Neuronal stem cell (in vitro differentiated cells): ENCODE measurements at regions not wholly inside any gene's neighbourhood (a gene's known extent, or its start where the extent isn't known, plus 50 kb on each side); places are given as distances from the start of the nearest gene placed in this dataset.

Source experiments
- DNase-seq: peaks from one replicate; pipeline ENCODE4 v3.0.0-alpha.2; 2013; ENCODE audit warnings: low spot score
- H2AFZ ChIP-seq: one replicate; pipeline ENCODE4 v1.6.1; 2013; ENCODE audit warnings: mild to moderate bottlenecking, low read length, inconsistent platforms
- H2AK5ac ChIP-seq: 2 replicates; pipeline ENCODE4 v1.6.1; 2013; ENCODE audit warnings: low read depth, mild to moderate bottlenecking, inconsistent platforms, low read length, moderate library complexity, mixed read lengths
- H2BK120ac ChIP-seq: 2 replicates; pipeline ENCODE4 v1.6.1; 2013; ENCODE audit warnings: low read depth, mild to moderate bottlenecking, inconsistent platforms, low read length, moderate library complexity, mixed read lengths
- H2BK12ac ChIP-seq: one replicate; pipeline ENCODE4 v1.6.1; 2013; ENCODE audit warnings: low read length, inconsistent platforms
- H2BK15ac ChIP-seq: 2 replicates; pipeline ENCODE4 v1.6.1; 2013; ENCODE audit warnings: mild to moderate bottlenecking, low read length, inconsistent platforms, mixed read lengths
- H2BK5ac ChIP-seq: one replicate; pipeline ENCODE4 v1.6.1; 2013; ENCODE audit warnings: inconsistent platforms, mild to moderate bottlenecking, low read length, moderate library complexity
- H3K14ac ChIP-seq: one replicate; pipeline ENCODE4 v1.6.1; 2013; ENCODE audit warnings: low read length, inconsistent platforms
- H3K18ac ChIP-seq: 2 replicates; pipeline ENCODE4 v1.6.1; 2013; ENCODE audit warnings: low read length, inconsistent platforms
- H3K23ac ChIP-seq: 2 replicates; pipeline ENCODE4 v1.6.1; 2013; ENCODE audit warnings: low read depth, mild to moderate bottlenecking, mixed read lengths, low read length, inconsistent platforms; ENCODE audit not compliant: poor library complexity
- H3K27ac ChIP-seq: replicated peaks from 3 replicates; pipeline ENCODE4 v1.5.1; 2013; ENCODE audit warnings: low read length, inconsistent platforms
- H3K27me3 ChIP-seq, 3 experiments: 2 replicates each; pipeline ENCODE4 v1.6.1; 2013; ENCODE audit warnings: low read length in 3 of 3, mild to moderate bottlenecking in 2 of 3, inconsistent platforms in 1 of 3, low read depth in 1 of 3, mixed read lengths in 1 of 3, moderate library complexity in 1 of 3; ENCODE audit not compliant: control insufficient read depth in 3 of 3, insufficient read depth in 3 of 3
- H3K36me3 ChIP-seq, 2 donors: replicated peaks in 1 of 2; 2 replicates each; pipeline ENCODE4 v1.6.1; 2013; ENCODE audit warnings: low read length in 2 of 2; ENCODE audit not compliant: control insufficient read depth in 2 of 2, insufficient read depth in 2 of 2
- H3K4ac ChIP-seq: 2 replicates; pipeline ENCODE4 v1.6.1; 2013; ENCODE audit warnings: inconsistent platforms, mild to moderate bottlenecking, low read length, moderate library complexity
- H3K4me1 ChIP-seq, 2 donors: 1 replicate in 1 of 2; 2 replicates in 1 of 2; pipeline ENCODE4 v1.6.1; 2013; ENCODE audit warnings: low read length in 2 of 2, low read depth in 1 of 2; ENCODE audit not compliant: control insufficient read depth in 2 of 2, insufficient read depth in 1 of 2
- H3K4me2 ChIP-seq: one replicate; pipeline ENCODE4 v1.6.1; 2013; ENCODE audit warnings: mild to moderate bottlenecking, low read length, inconsistent platforms; ENCODE audit not compliant: insufficient read depth, poor library complexity, severe bottlenecking
- H3K4me3 ChIP-seq, 2 donors: 2 replicates each; pipeline ENCODE4 v1.5.1; 2013; ENCODE audit warnings: low read length in 2 of 2, mild to moderate bottlenecking in 2 of 2, inconsistent platforms in 1 of 2, moderate library complexity in 1 of 2
- H3K79me1 ChIP-seq: one replicate; pipeline ENCODE4 v1.6.1; 2013; ENCODE audit warnings: low read depth, mild to moderate bottlenecking, inconsistent platforms, low read length, moderate library complexity
- H3K9ac ChIP-seq: one replicate; pipeline ENCODE4 v1.6.1; 2013; ENCODE audit warnings: mild to moderate bottlenecking, low read depth, low read length, inconsistent platforms; ENCODE audit not compliant: poor library complexity
- H3K9me3 ChIP-seq, 2 donors: replicated peaks in 1 of 2; 2 replicates each; pipeline versions ENCODE3 to v1.6.1; 2013; ENCODE audit warnings: low read length in 2 of 2, mild to moderate bottlenecking in 2 of 2, inconsistent platforms in 1 of 2, low read depth in 1 of 2, mixed read lengths in 1 of 2, moderate library complexity in 1 of 2; ENCODE audit not compliant: control insufficient read depth in 2 of 2, insufficient read depth in 1 of 2
- H4K8ac ChIP-seq: one replicate; pipeline ENCODE4 v1.6.1; 2013; ENCODE audit warnings: low read depth, mild to moderate bottlenecking, inconsistent platforms, low read length, moderate library complexity
- H4K91ac ChIP-seq: one replicate; pipeline ENCODE4 v1.6.1; 2013; ENCODE audit warnings: low read length, low read depth, mild to moderate bottlenecking, inconsistent platforms; ENCODE audit not compliant: poor library complexity
- WGBS, 2 donors: extraction: QIAGEN DNeasy Blood & Tissue Kit; methylation state at CpG; one replicate each; pipeline ENCODE4 v1.1.7; 2013; ENCODE audit warnings: missing lambda C conversion rate in 2 of 2, mixed read lengths in 1 of 2; ENCODE audit not compliant: insufficient read length in 2 of 2, insufficient replicate concordance in 1 of 2; ENCODE audit errors: extremely low coverage in 2 of 2; 5-methylcytosine and 5-hydroxymethylcytosine counted together

- no peak overlapping the region for H3K4me2 ChIP-seq
- H3K18ac ChIP-seq, result no peak overlapping the region
- no peak overlapping the region for H4K8ac ChIP-seq
- whole genome bisulfite sequencing, 2 donors, result no CpG with 5 or more reads among the region's 4 CpGs
- H3K27ac ChIP-seq, result no peak overlapping the region
- no peaks in the 10 kb centered on the region for H3K36me3 ChIP-seq
- H3K4me3 ChIP-seq, result no peak overlapping the region
- H3K14ac ChIP-seq, result no peak overlapping the region
- no peak overlapping the region for H2BK15ac ChIP-seq
- no peak overlapping the region for H2BK5ac ChIP-seq
- H3K27me3 ChIP-seq, result no peaks in the 10 kb centered on the region
- H2BK120ac ChIP-seq, result no peak overlapping the region
- H3K79me1 ChIP-seq, result peaks cover 2% of the 10 kb centered on the region
- no peak overlapping the region for H2AK5ac ChIP-seq
- peaks cover 5 to 13% of the 10 kb centered on the region in 2 donors for H3K9me3 ChIP-seq
- no peak overlapping the region for H3K4ac ChIP-seq
- H3K23ac ChIP-seq, result no peak overlapping the region
- no peak for DNase-seq
- H4K91ac ChIP-seq, result no peak overlapping the region
- no peaks in the 10 kb centered on the region for H3K4me1 ChIP-seq
- H2BK12ac ChIP-seq, result no peak overlapping the region
- no peak overlapping the region for H2AFZ ChIP-seq
- no peak overlapping the region for H3K9ac ChIP-seq
Measured at GRCh38 chr5:166382031-166382430, 1909.4 kb upstream of the WWC1 start.

GRCh38 chr5:166398131-166398530 is 1893.3 kb upstream of the WWC1 start:
- no peak overlapping the region for H2BK12ac ChIP-seq
- DNase-seq, result no peak
- H2AFZ ChIP-seq, result no peak overlapping the region
- H3K27me3 ChIP-seq, result no peaks in the 10 kb centered on the region
- H2AK5ac ChIP-seq, result no peak overlapping the region
- H3K4me3 ChIP-seq, result no peak overlapping the region
- H4K91ac ChIP-seq, result no peak overlapping the region
- no peak overlapping the region for H2BK15ac ChIP-seq
- no peak overlapping the region for H3K9ac ChIP-seq
- H3K23ac ChIP-seq, result no peak overlapping the region
- no peak overlapping the region for H2BK5ac ChIP-seq
- no peak overlapping the region for H3K18ac ChIP-seq
- H3K36me3 ChIP-seq, result no peaks in the 10 kb centered on the region
- no CpG with 5 or more reads among the region's 3 CpGs for WGBS, 2 donors
- H3K9me3 ChIP-seq, result no peaks in the 10 kb centered on the region
- peaks cover 0 to 8% of the 10 kb centered on the region in 2 donors for H3K4me1 ChIP-seq
- H3K27ac ChIP-seq, result no peak overlapping the region
- H3K79me1 ChIP-seq, result no peaks in the 10 kb centered on the region
- H3K4me2 ChIP-seq, result no peak overlapping the region
- H3K4ac ChIP-seq, result no peak overlapping the region
- H3K14ac ChIP-seq, result no peak overlapping the region
- no peak overlapping the region for H2BK120ac ChIP-seq
- H4K8ac ChIP-seq, result no peak overlapping the region

GRCh38 chr5:166399781-166400180 is 1891.7 kb upstream of the WWC1 start:
- no peak overlapping the region for H4K8ac ChIP-seq
- H3K79me1 ChIP-seq, result no peaks in the 10 kb centered on the region
- no peak overlapping the region for H3K9ac ChIP-seq
- no peaks in the 10 kb centered on the region for H3K9me3 ChIP-seq
- H2BK15ac ChIP-seq, result no peak overlapping the region
- H3K27ac ChIP-seq, result no peak overlapping the region
- no peak overlapping the region for H4K91ac ChIP-seq
- no peak overlapping the region for H3K14ac ChIP-seq
- H3K23ac ChIP-seq, result no peak overlapping the region
- no peaks in the 10 kb centered on the region for H3K36me3 ChIP-seq
- H3K27me3 ChIP-seq, result no peaks in the 10 kb centered on the region
- H3K4me1 ChIP-seq, result peaks cover 0 to 8% of the 10 kb centered on the region in 2 donors
- H3K4me3 ChIP-seq, result no peak overlapping the region
- no peak overlapping the region for H2AK5ac ChIP-seq
- no peak overlapping the region for H2BK120ac ChIP-seq
- H3K4ac ChIP-seq, result no peak overlapping the region
- no peak for DNase-seq
- no peak overlapping the region for H3K18ac ChIP-seq
- peak overlapping the region; percentile 35 for H2AFZ ChIP-seq
- no peak overlapping the region for H3K4me2 ChIP-seq
- H2BK12ac ChIP-seq, result no peak overlapping the region
- WGBS, 2 donors, result no CpG with 5 or more reads among the region's 2 CpGs
- no peak overlapping the region for H2BK5ac ChIP-seq

GRCh38 chr5:166401391-166401790 is 1890.1 kb upstream of the WWC1 start:
- Histone ChIP-seq H3K36me3 (no peaks in the 10 kb centered on the region), H3K4ac (no peak overlapping the region), H4K8ac (no peak overlapping the region), H2BK120ac (no peak overlapping the region), H2BK15ac (no peak overlapping the region), H3K23ac (no peak overlapping the region), H3K79me1 (no peaks in the 10 kb centered on the region), H3K4me2 (no peak overlapping the region), H3K4me1 (peaks cover 0 to 8% of the 10 kb centered on the region in 2 donors), H3K27me3 (no peaks in the 10 kb centered on the region), H3K9ac (no peak overlapping the region), H3K27ac (no peak overlapping the region), H2BK5ac (no peak overlapping the region), H3K9me3 (no peaks in the 10 kb centered on the region), H2BK12ac (no peak overlapping the region), H2AFZ (no peak overlapping the region), H3K18ac (no peak overlapping the region), H3K14ac (no peak overlapping the region), H3K4me3 (no peak overlapping the region), H2AK5ac (no peak overlapping the region), H4K91ac (no peak overlapping the region)
- DNase-seq, result peak; percentile 43
- no CpG with 5 or more reads among the region's 4 CpGs for WGBS, 2 donors
